SK-N-SH treated with all-trans-retinoic acid at 6 μM for 48 hours (cell line): ENCODE measurements at regions not wholly inside any gene's neighbourhood (a gene's known extent, or its start where the extent isn't known, plus 50 kb on each side); places are given as distances from the start of the nearest gene placed in this dataset.

Experiments used
- ATAC-seq: fragments of 200-7000 bp; cut with Tn5 transposase; 3 replicates; pipeline ENCODE4 v1.9.1; 2020; ENCODE audit warnings: mild to moderate bottlenecking, moderate library complexity
- ARNTL ChIP-seq: fragments of 450-650 bp; formaldehyde crosslinking; IDR thresholded peaks from 2 replicates; pipeline ENCODE4 v1.5.0; 2020; ENCODE audit warnings: low read depth, mild to moderate bottlenecking, moderate library complexity, borderline replicate concordance
- BACH2 ChIP-seq: fragments of 250-450 bp; sonication (Bioruptor Pico); IDR thresholded peaks from 2 replicates; pipeline ENCODE4 v1.9.0; 2021; ENCODE audit warnings: mild to moderate bottlenecking, borderline replicate concordance
- CSDC2 ChIP-seq: fragments of 250-450 bp; sonication (Bioruptor Pico); IDR thresholded peaks from 2 replicates; pipeline ENCODE4 v1.5.0; 2020; ENCODE audit warnings: mild to moderate bottlenecking, moderate library complexity
- CSRNP3 ChIP-seq: fragments of 250-450 bp; sonication (Bioruptor Pico); IDR thresholded peaks from 2 replicates; pipeline ENCODE4 v1.5.1; 2021; ENCODE audit warnings: mild to moderate bottlenecking, moderate library complexity
- ISL1 ChIP-seq: fragments of 250-450 bp; sonication (Bioruptor Pico); IDR thresholded peaks from 2 replicates; pipeline ENCODE4 v2.1.2; 2022; ENCODE audit warnings: mild to moderate bottlenecking, moderate library complexity
- OSR1 ChIP-seq: fragments of 250-450 bp; sonication (Bioruptor Pico); IDR thresholded peaks from 2 replicates; pipeline ENCODE4 v1.8.0; 2022; ENCODE audit warnings: moderate library complexity, mild to moderate bottlenecking, inconsistent platforms
- POU6F1 ChIP-seq: fragments of 250-450 bp; sonication (Bioruptor Pico); IDR thresholded peaks from 2 replicates; pipeline ENCODE4 v1.8.0; 2021; ENCODE audit warnings: low read depth, mild to moderate bottlenecking, moderate library complexity, borderline replicate concordance
- PPARA ChIP-seq: fragments of 250-450 bp; sonication (Bioruptor Pico); IDR thresholded peaks from 2 replicates; pipeline ENCODE4 v1.5.0; 2020; ENCODE audit warnings: mild to moderate bottlenecking, borderline replicate concordance
- RARB ChIP-seq: fragments of 250-450 bp; sonication (Bioruptor Pico); IDR thresholded peaks from 2 replicates; pipeline ENCODE4 v1.8.0; 2021; ENCODE audit warnings: mild to moderate bottlenecking, moderate library complexity
- SNAI2 ChIP-seq: fragments of 250-450 bp; sonication (Bioruptor Pico); IDR thresholded peaks from 2 replicates; pipeline ENCODE4 v1.5.0; 2020; ENCODE audit warnings: mild to moderate bottlenecking, moderate library complexity
- TCF4 ChIP-seq: fragments of 250-450 bp; sonication (Bioruptor Pico); IDR thresholded peaks from 2 replicates; pipeline ENCODE4 v1.8.0; 2021; ENCODE audit warnings: mild to moderate bottlenecking, moderate library complexity, borderline replicate concordance
- TOX ChIP-seq: fragments of 250-450 bp; sonication (Bioruptor Pico); IDR thresholded peaks from 2 replicates; pipeline ENCODE4 v1.8.0; 2021; ENCODE audit warnings: mild to moderate bottlenecking, moderate library complexity, borderline replicate concordance
- TSHZ2 ChIP-seq: fragments of 250-450 bp; sonication (Bioruptor Pico); IDR thresholded peaks from 2 replicates; pipeline ENCODE4 v1.5.0; 2020; ENCODE audit warnings: mild to moderate bottlenecking, moderate library complexity
- ZC3H10 ChIP-seq: fragments of 250-450 bp; sonication (Bioruptor Pico); IDR thresholded peaks from 2 replicates; pipeline ENCODE4 v1.5.1; 2021; ENCODE audit warnings: mild to moderate bottlenecking, moderate library complexity
- ZFP3 ChIP-seq: fragments of 250-450 bp; sonication (Bioruptor Pico); IDR thresholded peaks from 2 replicates; pipeline ENCODE4 v1.5.0; 2020; ENCODE audit warnings: mild to moderate bottlenecking, moderate library complexity
- ZFP30 ChIP-seq: fragments of 450-650 bp; formaldehyde crosslinking; IDR thresholded peaks from 2 replicates; pipeline ENCODE4 v1.5.0; 2022; ENCODE audit warnings: mild to moderate bottlenecking, moderate library complexity
- ZNF565 ChIP-seq: fragments of 450-650 bp; formaldehyde crosslinking; conservative IDR thresholded peaks from 2 replicates; pipeline ENCODE4 v1.5.0; 2020; ENCODE audit warnings: low read depth, mild to moderate bottlenecking, moderate library complexity
- ZNF70 ChIP-seq: fragments of 450-650 bp; formaldehyde crosslinking; IDR thresholded peaks from 2 replicates; pipeline ENCODE4 v1.5.0; 2020; ENCODE audit warnings: mild to moderate bottlenecking, moderate library complexity
- TF ChIP-seq, protein P1 (sequence below): fragments of 250-450 bp; sonication (Bioruptor Pico); IDR thresholded peaks from 2 replicates; pipeline ENCODE4 v1.8.0; 2020; ENCODE audit warnings: mild to moderate bottlenecking, moderate library complexity, borderline replicate concordance
- TF ChIP-seq, protein P2 (sequence below): fragments of 250-450 bp; sonication (Bioruptor Pico); IDR thresholded peaks from 2 replicates; pipeline ENCODE4 v1.5.1; 2020; ENCODE audit warnings: low read depth, mild to moderate bottlenecking, moderate library complexity

DNA sequence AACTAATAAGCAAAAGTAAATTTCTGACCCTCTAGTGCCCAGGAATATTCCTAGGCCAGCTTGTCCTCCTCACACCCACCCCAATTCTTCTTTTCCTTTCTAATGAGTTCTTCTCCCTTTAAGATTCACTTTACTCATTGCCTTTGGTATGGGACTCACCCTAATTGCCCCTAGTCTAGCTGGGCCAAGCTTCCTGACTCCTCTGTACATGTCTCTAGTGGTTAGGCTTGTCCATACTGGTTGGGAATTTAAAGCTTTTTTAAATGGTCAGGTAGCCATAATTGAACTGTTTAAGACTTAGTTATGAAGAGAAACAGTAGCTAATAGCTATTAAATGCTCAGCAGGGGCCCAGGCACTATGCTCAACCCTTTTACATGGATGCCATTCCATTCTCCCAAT is 248.2 kb downstream of the C12orf42 start:
- TF ChIP-seq TOX (CRISPR knock-in tag), result no peak
- no peak for TF ChIP-seq CSRNP3
- TF ChIP-seq, protein P1, sequence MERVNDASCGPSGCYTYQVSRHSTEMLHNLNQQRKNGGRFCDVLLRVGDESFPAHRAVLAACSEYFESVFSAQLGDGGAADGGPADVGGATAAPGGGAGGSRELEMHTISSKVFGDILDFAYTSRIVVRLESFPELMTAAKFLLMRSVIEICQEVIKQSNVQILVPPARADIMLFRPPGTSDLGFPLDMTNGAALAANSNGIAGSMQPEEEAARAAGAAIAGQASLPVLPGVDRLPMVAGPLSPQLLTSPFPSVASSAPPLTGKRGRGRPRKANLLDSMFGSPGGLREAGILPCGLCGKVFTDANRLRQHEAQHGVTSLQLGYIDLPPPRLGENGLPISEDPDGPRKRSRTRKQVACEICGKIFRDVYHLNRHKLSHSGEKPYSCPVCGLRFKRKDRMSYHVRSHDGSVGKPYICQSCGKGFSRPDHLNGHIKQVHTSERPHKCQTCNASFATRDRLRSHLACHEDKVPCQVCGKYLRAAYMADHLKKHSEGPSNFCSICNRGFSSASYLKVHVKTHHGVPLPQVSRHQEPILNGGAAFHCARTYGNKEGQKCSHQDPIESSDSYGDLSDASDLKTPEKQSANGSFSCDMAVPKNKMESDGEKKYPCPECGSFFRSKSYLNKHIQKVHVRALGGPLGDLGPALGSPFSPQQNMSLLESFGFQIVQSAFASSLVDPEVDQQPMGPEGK (CRISPR knock-in tag), result no peak
- no peak for TF ChIP-seq POU6F1
- TF ChIP-seq BACH2 (CRISPR knock-in tag), result no peak
- TF ChIP-seq ZC3H10 (CRISPR knock-in tag), result no peak
- no peak for TF ChIP-seq CSDC2 (CRISPR knock-in tag)
- TF ChIP-seq ZNF70 (CRISPR knock-in tag), result no peak
- no peak for TF ChIP-seq TCF4
- TF ChIP-seq ARNTL (CRISPR knock-in tag), result no peak
- no peak for TF ChIP-seq RARB
- TF ChIP-seq ZFP30, result no peak
- TF ChIP-seq ZFP3 (CRISPR knock-in tag), result no peak
- TF ChIP-seq PPARA (CRISPR knock-in tag), result no peak
- ATAC-seq, result no peak

- TF ChIP-seq OSR1 (CRISPR knock-in tag) (no peak), PPARA (CRISPR knock-in tag) (no peak), ZFP30 (no peak), POU6F1 (no peak), SNAI2 (no peak), CSDC2 (CRISPR knock-in tag) (no peak), ISL1 (CRISPR knock-in tag) (no peak), RARB (no peak)
- TF ChIP-seq, protein P2, sequence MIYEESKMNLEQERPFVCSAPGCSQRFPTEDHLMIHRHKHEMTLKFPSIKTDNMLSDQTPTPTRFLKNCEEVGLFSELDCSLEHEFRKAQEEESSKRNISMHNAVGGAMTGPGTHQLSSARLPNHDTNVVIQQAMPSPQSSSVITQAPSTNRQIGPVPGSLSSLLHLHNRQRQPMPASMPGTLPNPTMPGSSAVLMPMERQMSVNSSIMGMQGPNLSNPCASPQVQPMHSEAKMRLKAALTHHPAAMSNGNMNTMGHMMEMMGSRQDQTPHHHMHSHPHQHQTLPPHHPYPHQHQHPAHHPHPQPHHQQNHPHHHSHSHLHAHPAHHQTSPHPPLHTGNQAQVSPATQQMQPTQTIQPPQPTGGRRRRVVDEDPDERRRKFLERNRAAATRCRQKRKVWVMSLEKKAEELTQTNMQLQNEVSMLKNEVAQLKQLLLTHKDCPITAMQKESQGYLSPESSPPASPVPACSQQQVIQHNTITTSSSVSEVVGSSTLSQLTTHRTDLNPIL (CRISPR knock-in tag), result no peak
These were observed 246.2 kb downstream of the C12orf42 start for GRCh38 chr12:103249607-103250006.

DNA sequence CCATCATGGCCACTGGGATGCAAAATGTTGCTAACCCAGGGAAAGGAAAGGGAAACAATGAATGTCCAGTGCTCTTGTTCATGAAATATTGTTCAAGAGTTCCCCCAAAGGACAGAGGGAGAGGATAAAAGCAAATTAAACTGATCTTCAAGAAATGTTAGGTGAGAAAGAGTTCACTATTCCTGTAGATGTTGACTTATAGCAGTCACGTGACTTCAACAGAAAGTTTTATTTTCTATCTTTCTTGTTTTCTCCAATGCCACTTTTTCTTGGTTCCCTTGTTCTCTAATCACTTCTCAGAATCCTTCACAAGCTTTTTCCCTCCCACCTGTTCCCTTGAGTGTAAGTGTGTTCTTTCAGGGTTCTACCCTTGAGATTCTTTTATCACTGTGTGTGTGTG is 245.3 kb downstream of the C12orf42 start:
- no peak for ATAC-seq
- TF ChIP-seq, protein P1 (CRISPR knock-in tag), result no peak
- TF ChIP-seq TSHZ2 (CRISPR knock-in tag) (no peak), ARNTL (CRISPR knock-in tag) (no peak), ZNF565 (CRISPR knock-in tag) (no peak), CSRNP3 (no peak), PPARA (CRISPR knock-in tag) (no peak), ZC3H10 (CRISPR knock-in tag) (no peak), OSR1 (CRISPR knock-in tag) (no peak), CSDC2 (CRISPR knock-in tag) (no peak)

More at GRCh38 chr12:103249607-103250006, 246.2 kb downstream of the C12orf42 start:
- ATAC-seq, result no peak
